Ovary (tissue), 3 donors: ENCODE measurements at regions not wholly inside any gene's neighbourhood (a gene's known extent, or its start where the extent isn't known, plus 50 kb on each side); places are given as distances from the start of the nearest gene placed in this dataset.

Experiments
- EP300 ChIP-seq: sonication (generic); formaldehyde crosslinking; IDR thresholded peaks from one replicate; pipeline ENCODE4 v1.6.1; 2017; ENCODE audit warnings: antibody characterized with exemption
- POLR2A ChIP-seq: fragments of 450-650 bp; IDR thresholded peaks from one replicate; pipeline ENCODE4 v1.6.1; 2017; ENCODE audit warnings: antibody characterized with exemption, mild to moderate bottlenecking, moderate library complexity
- TF ChIP-seq, protein P1 (sequence below), 3 donors: fragments of 450-650 bp in 2 of 3; fragments of 200-600 bp in 1 of 3; IDR thresholded peaks; one replicate each; pipeline versions ENCODE4 v1.5.1 to v1.8.0; 2016 to 2022; ENCODE audit warnings: antibody characterized with exemption in 3 of 3, mild to moderate bottlenecking in 1 of 3
- donor health status: DM: no; HTN: no; CAD: no.

GRCh38 chr4:92112805-92113204 is 191.0 kb upstream of the GRID2 start:
- TF ChIP-seq, protein P1, sequence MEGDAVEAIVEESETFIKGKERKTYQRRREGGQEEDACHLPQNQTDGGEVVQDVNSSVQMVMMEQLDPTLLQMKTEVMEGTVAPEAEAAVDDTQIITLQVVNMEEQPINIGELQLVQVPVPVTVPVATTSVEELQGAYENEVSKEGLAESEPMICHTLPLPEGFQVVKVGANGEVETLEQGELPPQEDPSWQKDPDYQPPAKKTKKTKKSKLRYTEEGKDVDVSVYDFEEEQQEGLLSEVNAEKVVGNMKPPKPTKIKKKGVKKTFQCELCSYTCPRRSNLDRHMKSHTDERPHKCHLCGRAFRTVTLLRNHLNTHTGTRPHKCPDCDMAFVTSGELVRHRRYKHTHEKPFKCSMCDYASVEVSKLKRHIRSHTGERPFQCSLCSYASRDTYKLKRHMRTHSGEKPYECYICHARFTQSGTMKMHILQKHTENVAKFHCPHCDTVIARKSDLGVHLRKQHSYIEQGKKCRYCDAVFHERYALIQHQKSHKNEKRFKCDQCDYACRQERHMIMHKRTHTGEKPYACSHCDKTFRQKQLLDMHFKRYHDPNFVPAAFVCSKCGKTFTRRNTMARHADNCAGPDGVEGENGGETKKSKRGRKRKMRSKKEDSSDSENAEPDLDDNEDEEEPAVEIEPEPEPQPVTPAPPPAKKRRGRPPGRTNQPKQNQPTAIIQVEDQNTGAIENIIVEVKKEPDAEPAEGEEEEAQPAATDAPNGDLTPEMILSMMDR (IDR thresholded peaks at IDR 0.05): no peak
- TF ChIP-seq POLR2A: no peak
- TF ChIP-seq EP300: no peak
